NCI-H510A (cell line): ENCODE measurements at regions not wholly inside any gene's neighbourhood (a gene's known extent, or its start where the extent isn't known, plus 50 kb on each side); places are given as distances from the start of the nearest gene placed in this dataset.
"Not testable (repeated sequence)": the region's sequence is repeated elsewhere in the genome, so short reads cannot be mapped to it uniquely, and the experiment has no call there.

Experiments
- DNase-seq: peaks from one replicate; lab custom pipeline; 2025; lab: John Stamatoyannopoulos, UW

DNA sequence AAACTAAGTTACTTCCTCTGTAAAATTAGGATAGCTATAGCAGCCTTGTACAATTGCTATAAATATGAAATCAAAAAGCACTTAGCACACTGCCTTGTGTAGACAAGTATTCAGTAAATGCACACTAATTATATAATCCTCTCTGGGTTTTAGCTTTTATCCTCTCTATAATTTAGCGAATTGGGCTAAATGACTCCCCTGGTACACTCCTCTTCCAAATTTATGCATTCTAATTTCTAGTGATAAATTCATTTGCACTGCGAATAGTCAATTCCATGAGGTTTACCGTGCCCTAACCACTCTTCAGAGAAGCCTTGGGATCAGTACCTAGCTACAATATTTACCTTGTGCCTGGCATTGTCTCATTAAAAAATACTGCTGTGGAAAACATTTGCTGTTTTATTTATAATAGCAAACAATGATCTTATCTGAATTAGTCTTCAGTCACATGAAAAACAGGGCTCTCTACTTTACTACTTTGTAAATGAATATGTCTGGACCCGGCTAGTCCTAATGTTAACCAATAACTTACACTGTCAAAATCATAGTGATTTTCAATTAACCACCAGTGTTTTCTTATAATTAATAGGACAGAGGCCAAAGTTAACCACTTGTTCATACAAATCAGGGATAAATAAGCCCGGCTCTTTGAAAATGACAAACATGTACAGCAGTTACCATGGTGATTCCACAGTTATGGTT is 577.9 kb downstream of the IPMK start:
- DNase-seq = no peak

DNA sequence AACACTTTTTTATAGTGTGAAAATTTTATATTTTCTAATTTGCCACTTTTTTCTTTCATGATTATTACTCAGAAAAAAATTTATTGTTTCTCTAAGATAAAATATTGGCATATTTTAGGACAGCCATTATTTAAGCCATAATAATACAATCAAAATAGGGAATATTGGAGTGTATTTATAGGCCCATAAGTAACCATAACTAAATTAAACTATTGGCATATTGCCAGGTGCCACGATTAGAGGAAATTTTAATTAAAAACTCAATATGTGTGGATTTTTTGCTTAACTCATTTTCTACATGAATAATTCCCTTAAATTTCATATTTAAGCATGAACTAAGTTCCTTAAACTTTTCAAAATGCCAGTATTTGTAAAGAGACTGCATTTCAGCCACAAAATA is 587.8 kb downstream of the IPMK start:
- no peak for DNase-seq

DNA sequence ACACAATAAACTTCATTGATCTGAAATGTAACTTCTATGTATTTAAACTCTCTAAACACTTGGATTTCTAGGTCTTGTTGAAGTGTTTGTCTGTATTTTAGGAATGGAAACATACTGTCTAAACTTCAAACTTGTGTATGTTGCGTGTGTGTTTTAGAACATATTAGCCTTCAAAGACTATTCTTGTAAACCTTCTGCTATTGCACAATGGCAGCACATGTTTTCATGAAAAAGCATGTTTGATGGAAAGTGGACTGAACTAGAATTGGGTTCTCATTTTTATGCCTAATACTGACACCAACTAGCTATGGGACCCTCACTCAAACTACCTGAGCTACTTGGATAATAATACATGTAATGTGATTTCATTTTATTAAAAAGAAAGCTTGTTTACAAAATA is 592.6 kb downstream of the IPMK start:
- DNase-seq = no peak

DNA sequence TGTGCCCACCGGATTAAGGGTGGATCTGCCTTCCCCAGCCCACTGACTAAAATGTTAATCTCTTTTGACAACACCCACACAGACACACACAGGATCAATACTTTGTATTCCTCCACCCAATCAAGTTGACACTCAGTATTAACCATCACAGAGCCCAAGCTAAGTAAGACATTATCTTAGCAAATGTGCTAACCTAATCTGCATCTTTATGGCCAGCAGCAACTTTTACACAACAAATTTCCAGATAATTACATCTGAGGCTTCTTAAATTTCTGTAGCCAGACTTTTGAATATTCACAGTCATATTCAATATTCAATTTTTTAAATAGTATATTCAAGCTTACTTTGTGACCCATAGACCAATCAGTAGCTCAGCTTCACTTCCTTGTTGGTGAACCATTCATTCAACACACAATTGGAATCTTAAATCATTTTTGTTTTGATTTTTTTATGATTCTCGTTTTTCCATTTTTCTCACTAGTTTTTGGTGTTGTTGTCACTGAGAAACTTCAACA is 594.2 kb downstream of the IPMK start:
- DNase-seq = no peak

DNA sequence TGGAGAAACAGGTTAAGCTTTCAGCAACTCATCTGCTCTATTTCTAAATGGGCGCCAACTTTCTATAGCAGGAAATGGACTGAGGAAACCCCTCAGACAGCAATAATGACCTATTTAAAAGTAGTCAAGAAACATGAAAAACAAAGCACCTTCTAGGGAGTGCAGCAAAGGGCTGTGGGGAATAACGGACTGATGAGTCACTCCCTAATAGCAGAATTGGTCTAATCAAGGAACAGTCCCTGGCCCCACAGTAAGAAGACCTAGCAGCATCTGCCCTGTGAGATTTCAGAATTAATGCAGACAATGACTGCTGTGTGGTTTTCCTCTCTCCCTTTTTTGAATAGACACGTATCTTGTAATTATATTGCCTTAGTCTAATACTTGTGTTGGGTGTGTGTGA is 602.9 kb downstream of the IPMK start:
- no peak for DNase-seq

DNA sequence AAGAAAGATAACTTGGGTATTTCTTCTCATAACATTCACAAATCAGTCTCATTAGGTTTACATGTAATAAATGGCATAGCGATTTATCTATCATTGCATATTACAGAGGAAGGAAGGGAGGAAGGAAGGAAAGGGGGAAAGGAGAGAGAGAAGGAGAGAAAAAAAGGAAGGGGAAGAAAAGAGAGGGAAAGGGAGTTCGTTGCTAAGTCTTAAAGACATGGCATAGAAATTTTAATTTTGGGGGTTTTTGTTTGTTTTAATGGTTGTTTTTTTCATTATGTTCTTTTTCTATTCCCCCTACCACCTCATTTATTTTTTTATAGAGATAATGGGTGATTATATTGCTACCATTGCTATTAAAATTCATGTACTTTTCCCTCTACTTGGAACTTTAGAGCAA is 604.3 kb downstream of the IPMK start:
- no peak for DNase-seq

DNA sequence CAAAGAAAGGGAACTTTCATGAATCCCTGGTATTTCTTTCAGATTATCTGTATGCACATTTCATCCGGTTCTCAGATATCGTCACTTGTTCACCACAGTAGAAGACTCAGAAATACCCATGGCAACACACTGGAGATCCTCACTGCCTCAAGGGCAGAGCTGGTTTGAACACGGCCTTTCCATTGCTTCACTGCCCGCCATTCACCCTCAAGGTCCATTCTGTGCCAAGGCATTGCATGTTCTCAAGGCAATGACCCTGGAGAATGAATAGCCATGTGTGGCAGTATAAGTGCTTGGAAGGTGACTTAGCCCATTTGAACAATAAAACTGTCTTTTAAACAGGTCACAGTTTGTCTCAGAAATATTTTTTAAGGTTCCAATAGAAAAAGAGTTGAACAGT is 606.5 kb downstream of the IPMK start:
- DNase-seq = no peak

DNA sequence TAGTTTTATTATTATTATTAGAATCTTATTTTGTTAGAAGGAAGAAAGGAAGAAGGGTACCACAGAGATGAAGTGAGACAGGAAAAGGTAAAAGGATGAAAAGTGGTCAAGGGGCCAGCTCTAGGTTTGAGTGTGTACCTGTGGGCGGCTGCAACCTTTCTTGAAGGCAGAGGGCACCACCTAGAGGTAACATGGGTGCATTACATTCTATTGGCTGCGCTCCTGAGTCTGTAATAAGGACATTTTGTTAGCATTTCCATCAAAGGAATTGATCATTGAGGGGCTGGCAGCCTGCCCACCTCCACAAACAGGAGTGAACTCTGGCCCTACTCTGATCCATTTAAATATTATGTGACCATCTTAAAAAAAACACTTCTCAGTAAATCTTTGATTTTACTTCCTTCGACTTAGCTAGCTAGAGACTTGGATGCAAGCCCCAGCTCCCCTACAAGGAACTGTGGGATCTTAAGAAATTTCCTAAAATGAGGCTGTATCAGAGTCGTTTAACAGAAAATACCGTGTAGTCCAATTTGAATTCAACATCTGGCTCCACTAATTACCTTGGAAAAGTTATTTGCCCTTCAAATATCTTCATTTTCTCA is 610.4 kb downstream of the IPMK start:
- DNase-seq = peak; percentile 3

DNA sequence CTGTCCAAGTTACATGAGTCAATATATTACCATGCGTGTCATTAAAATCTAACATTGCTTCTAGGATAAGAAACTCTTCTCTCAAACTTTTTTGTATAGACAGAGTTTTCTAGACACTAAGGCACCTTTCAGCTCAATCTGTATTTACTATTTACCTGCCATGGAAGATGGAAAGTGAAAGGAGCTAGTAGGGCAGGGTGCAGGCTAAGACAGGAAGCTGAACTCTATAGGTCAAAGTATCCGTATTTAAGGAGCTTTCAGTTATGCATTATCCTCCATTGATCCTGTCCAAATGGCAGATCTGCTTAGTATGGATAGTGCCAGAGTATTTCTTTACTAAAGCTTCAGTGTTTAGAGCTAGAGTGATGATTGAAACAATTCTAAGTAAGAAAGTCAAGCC is 612.8 kb downstream of the IPMK start:
- DNase-seq = no peak

DNA sequence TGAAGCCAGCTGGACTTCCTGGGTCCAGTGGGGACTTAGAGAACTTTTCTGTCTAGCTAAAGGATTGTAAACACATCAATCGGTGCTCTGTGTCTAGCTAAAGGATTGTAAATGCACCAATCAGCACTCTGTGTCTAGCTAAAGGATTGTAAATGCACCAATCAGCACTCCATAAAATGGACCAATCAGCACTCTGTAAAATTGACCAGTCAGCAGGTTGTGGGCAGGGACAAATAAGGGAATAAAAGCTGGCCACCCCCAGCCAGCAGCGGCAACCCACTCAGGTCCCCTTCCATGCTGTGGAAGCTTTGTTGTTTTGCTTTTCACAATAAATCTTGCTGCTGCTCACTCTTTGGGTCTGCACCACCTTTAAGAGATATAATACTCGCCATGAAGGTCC is 622.6 kb downstream of the IPMK start:
- DNase-seq = not testable (repeated sequence)

DNA sequence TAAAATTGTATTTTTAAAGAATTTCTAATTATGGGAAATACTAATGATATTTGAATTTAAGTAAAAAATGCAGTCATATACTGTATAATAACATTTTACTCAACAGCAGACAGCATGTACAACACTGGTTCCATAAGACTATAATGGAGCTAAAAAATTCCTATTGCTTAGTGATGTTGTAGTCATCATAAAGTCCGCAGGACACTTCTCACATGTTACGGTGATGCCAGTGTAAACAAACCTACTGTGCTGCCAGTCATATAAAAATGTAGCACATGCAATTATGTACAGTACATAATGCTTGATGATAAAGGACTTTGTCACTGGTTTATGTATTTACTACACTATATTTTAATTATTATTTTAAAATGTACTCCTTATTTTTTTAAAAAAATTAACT is 629.3 kb downstream of the IPMK start:
- DNase-seq = no peak

DNA sequence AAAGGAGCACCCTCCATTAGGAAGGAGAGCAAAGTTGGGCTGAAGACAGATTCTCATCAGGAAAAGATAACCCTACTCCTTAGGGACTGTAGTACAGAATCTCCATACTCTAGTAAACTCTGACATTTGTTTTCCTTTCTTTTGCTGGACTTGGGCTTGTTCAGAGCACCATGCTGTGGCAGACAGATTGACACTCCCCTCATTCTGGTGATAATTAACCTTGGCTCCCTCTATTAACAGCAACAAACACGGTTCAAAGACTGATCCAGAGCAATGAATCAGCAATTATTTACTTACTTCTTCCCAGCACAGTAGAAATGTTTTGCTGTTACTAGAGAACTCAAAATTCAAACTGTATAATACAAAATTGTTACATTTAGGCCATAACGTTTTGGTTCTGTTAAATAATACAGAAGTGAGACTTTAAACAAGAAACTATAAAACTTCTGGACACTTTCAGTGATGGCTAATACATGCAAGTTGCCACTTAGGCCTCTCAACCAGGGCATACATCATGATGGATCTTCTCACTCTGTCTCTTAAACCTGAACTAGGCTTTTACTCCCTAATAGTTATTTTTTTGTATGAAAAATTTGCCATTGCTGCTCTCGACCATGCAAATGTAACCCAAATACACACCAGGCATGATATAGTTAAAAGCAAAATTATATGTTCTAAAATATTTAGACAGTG is 639.0 kb downstream of the IPMK start:
- no peak for DNase-seq

DNA sequence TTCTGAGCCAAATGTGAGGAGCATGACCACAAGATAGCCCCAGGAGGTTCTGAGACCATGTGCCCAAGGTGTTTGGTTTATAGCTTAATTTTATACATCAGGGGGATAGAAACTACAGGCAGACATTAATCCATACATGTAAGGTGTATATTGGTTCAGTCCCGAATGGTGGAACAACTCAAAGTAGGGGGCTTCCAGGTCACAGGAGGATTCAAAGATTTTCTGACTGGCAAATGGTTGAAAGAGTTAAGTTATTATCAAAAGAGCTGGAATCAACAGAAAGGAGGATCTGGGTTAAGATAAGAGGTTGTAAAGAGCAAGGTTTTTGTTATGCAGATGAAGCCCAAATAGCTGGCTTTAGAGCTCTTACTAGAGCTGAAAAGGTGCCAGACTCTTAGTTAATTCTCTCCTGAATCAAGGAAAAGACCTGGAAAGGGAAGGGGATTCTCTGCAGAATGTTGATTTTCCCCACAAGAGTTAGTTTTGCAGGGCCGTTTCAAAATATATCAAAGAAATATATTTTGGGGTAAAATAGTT is 640.0 kb downstream of the IPMK start:
- no peak for DNase-seq

DNA sequence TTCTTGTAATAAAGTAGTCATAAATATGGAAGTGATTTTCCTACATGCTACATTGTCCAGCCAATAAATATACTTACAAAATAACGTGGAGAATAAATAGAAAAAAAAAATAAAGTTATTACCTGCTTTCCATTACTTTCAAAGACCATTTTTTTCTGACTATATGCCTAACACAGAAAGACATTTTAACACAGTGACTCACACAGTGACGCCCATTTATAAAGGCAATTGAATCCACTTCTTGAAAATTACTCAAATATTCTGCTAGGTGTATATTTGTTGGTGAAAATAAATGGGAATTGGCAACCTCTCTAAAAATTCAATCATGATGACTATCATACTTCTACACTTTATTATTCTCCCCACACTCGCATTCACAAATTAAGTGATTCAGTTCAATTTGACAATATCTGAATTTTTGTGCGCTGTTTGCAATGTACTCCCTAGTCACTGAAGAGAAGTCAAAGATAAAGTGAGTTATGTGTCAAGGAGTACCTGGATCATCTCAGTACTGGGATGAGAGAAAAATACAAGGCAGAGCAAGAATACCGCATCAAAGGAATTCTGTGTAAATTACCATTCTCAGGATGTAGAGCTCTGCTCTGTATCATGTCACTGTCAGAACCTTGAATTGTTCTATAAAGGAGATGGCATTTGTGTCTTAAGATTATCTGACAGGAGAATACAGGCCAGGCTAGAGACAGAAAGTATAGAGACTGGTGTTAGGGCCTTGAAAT is 642.7 kb downstream of the IPMK start:
- no peak for DNase-seq

DNA sequence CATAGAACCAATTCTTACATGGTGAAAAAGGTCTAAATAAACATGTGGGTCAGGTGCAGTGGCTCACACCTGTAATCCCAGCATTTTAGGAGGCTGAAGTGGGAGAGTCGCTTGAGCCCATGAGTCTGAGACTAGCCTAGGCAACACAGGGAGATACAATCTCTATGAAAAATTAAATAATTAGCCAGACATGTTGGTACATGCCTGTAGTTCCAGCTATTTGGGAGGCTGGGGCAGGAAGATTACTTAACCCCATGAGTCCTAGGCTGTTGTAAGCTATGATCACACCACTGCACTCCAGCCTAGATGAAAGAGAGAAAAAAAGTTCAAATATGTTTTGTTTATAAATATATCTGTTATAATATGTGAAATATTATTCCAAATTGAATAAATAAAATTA is 643.6 kb downstream of the IPMK start:
- no peak for DNase-seq

DNA sequence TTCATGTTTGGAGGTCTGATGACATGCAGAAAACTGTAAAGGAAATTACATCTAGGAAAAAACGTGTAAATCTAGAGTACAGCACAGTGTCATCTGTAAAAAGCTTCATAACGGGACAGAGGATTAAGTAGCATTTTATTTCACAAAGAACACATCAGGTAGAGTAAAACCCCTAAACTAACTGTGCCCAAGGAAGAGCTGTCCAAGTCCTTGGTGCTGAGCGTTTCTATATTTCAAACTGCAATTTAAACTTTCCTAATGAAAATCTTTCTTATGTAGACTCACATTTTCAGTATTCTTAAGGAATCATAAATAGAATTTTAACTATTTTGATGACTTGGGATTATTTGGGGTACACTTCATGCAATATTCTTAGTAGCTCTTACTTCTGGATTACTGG is 646.2 kb downstream of the IPMK start:
- DNase-seq = no peak

DNA sequence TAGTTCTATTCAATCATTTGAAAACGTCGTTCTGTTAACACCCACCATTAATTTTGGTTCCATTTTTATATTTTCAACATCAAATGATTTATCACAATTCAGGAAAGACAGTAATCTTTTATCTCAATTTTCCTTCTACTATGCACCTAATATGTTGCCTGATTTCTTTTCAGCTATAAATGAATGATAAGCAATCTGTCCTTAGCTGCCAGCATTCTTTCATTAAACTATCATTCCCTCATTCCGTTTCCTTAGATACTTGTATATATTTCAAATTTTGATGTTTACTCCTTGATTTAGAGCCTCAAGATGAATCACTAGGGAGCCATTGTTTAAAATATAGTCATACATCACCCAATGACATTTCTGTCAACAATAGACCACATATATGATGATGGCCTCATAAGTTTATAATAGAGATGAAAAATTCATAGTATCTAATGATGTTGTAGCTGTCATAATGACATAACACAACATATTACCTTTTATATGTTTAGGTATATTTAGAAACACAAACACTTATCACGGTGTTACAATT is 661.7 kb downstream of the IPMK start:
- no peak for DNase-seq

DNA sequence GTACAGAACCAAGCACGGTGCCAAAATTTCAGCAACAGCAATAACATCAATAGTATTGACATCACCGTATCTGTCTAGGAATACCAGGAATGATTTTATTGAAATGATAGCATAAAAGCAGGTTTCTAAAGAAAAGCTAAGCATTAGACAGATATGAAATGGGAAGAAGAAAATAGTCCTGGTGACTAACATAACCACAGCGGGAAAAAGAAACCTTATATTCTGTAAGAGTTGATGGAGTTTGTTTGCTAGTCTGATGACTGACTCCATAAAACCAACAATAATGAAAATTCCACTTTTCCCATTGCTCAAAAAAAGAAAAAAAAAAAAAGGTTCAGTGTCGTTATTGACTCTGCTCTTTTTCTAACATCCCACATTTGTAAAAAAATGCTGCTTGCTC is 668.3 kb downstream of the IPMK start:
- DNase-seq = no peak

DNA sequence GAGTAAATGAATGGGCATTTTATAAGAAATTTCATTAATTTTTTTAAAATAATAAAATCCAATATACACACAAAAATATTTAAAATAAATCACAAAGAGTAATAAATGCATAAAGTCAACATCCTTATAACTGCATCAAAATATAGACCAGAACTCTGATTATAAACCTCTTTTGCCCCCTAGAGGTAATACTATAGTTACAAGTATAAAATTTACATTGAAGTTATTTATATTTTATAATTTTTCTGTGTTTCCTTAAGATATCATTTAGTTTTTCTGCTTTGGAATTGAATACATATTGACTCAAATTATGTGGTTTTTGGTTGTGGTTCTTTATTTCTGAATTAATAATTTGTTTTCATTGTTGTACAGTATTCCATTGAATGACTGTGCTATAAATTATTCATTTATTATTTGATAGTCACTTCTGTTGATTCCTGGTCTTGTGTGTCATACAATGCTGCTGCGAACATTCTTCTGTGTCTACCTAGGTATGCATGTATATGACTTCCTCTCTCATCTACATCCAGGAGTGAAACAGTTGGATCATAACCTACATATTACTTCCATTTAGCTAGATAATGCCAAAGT is 673.6 kb downstream of the IPMK start:
- DNase-seq = no peak

DNA sequence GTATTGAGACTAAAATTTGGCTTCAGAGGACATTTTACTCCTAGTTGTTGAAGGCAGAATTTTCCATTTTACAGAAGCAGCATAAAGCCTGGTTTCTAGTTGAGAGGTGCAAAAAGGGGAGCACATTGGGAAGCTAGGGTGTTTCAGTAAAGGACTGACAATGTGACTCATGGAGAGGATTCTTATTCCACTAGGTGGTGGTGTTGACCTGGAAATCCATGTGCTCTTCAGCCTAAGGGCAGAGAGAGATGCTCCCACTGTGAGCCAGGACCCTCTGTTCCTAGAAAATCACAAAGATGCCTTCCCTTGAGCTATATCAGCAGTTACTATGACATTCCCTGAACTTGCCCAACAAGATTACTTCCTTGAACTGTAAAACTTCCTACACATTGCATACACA is 687.8 kb downstream of the IPMK start:
- no peak for DNase-seq

DNA sequence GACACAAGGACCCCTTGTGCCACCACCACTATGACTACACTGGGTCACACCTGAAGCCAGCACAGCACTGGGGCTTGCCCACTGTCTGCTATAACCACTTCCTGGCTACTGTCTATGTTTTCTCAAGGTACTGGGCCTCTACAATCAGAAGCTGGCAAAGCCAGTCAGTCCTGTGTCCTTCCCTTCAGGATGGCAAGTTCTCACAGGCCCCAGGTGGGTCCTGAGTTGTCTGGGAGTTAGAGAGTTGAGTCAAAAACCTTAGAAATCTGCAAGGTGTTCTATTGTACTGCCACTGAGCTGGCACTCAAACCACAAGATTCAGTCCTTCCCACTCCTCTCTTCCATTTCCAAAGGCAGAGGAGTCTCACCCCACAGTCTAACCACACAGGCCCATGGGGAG is 705.5 kb downstream of the IPMK start:
- DNase-seq = no peak

DNA sequence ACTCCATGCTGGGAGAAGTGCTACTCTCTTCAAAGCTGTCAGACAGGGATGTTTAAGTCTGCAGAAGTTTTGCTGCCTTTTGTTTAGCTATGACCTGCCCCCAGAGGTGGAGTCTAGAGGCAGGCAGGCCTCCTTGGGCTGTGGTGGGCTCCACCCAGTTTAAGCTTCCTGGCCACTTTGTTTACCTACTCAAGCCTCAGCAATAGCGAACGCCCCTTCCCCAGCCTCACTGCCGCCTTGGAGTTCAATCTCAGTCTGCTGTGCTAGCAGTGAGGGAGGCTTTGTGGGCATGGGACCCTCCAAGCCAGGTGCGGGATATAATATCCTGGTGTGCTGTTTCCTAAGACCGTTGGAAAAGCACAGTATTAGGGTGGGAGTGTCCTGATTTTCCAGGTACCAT is 715.9 kb downstream of the IPMK start:
- DNase-seq = not testable (repeated sequence)
